Left renal cortex interstitium (tissue), 4 donors: ENCODE measurements at regions not wholly inside any gene's neighbourhood (a gene's known extent, or its start where the extent isn't known, plus 50 kb on each side); places are given as distances from the start of the nearest gene placed in this dataset.

ENCODE experiments used
- DNase-seq, 4 donors: peaks; one replicate each; pipeline ENCODE4 v3.0.0-alpha.2; 2013; ENCODE audit warnings: low read depth in 4 of 4, low spot score in 2 of 4, missing footprints in 1 of 4

DNA sequence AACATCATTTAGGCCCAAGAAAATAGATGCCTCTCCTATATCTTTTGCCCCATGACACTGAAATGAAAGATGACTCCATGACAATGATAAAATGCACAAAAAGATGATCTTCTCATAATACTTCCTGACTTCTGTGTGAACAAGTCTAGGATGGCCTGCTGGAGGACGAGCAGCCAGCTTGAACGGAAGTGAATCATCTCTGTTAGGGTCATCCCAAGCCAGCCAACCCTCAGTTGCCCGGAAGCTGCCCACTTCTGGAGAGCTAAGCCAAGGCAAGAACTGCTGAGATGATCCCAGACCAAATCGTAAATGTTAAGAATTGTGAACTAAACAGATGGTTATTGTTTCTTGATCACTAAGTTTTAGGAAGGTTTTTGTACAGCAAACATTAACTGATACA, 249.7 kb upstream of the HS3ST5 start:
- DNase-seq: no peak

GRCh38 chr6:114588726-114589125, 245.9 kb upstream of the HS3ST5 start:
- no peak for DNase-seq

- no peak for DNase-seq
These were observed 243.5 kb upstream of the HS3ST5 start for GRCh38 chr6:114586298-114586697.

GRCh38 chr6:114581293-114581692, 238.5 kb upstream of the HS3ST5 start:
- no peak for DNase-seq

GRCh38 chr6:114580882-114581281, 238.1 kb upstream of the HS3ST5 start:
- DNase-seq: no peak

- no peak for DNase-seq
These were observed 236.7 kb upstream of the HS3ST5 start for GRCh38 chr6:114579486-114579885.

- no peak for DNase-seq
These were observed 234.3 kb upstream of the HS3ST5 start for GRCh38 chr6:114577109-114577508.

- no peak for DNase-seq
These were observed 233.5 kb upstream of the HS3ST5 start for GRCh38 chr6:114576330-114576729.

DNA sequence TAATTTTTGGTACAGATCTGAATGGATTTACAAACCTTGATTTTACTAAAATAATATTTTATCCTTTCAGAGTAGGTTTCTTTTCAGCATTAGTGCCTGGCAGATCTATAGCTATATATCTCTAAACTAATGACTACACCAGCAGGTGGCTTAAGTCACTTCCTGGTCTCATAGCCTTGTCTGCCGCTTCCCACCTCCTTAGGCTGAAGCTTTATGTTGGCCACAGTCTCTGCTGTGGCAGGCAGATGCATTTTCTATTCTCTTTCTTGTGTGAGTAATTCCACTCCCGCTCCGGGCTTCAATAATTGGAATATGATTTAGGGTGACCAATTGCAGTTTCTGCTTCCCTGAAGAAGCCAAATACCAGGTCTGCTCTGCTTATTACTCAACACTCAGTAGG, 226.8 kb upstream of the HS3ST5 start:
- DNase-seq: no peak

GRCh38 chr6:114564302-114564933, 221.6 kb upstream of the HS3ST5 start:
- DNase-seq: no peak

GRCh38 chr6:114559419-114559818, 216.6 kb upstream of the HS3ST5 start:
- no peak for DNase-seq

GRCh38 chr6:114558153-114558552, 215.3 kb upstream of the HS3ST5 start:
- no peak for DNase-seq

- DNase-seq: no peak
These were observed 214.1 kb upstream of the HS3ST5 start for GRCh38 chr6:114556846-114557488.

GRCh38 chr6:114550316-114550715, 207.5 kb upstream of the HS3ST5 start:
- no peak for DNase-seq

GRCh38 chr6:114543696-114544095, 200.9 kb upstream of the HS3ST5 start:
- DNase-seq: no peak

DNA sequence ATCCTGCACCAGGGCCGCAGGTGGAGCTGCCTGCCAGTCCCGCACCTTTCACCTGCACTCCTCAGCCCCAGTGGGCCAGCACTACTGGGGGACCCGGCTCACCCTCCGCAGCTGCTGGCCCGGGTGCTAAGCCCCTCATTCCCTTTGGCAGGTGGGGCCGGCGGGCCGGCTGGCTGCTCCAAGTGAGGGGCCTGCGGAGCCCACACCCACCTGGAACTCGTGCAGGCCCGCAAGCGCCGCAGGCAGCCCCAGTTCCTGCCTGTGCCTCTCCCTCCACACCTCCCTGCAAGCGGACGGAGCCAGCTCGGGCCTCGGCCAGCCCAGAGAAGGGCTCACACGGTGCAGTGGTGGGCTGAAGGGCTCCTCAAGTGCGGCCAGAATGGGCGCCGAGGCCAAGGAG, 199.0 kb upstream of the HS3ST5 start:
- no peak for DNase-seq

DNA sequence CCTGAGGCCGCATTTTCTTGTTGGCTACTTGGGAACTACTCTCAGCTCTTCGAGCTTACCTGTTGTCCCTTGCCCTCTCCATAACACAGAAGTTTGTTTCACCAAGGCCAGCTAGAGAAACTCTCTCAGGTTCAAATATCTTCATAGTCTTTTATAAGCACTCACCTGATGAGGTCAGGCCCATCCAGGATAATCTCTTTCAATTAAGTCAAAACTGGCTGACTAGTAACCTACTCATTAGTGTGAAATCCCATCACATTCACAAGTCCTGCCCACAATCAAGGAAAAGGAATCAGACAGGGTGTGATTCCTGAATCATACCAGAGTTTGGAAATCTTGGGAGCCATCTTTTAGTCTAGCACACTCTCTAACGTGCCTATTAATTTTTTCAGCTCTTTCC, 195.2 kb upstream of the HS3ST5 start:
- no peak for DNase-seq

- DNase-seq: no peak
These were observed 192.0 kb upstream of the HS3ST5 start for GRCh38 chr6:114534813-114535212.

- no peak for DNase-seq
These were observed 181.3 kb upstream of the HS3ST5 start for GRCh38 chr6:114524081-114524480.

DNA sequence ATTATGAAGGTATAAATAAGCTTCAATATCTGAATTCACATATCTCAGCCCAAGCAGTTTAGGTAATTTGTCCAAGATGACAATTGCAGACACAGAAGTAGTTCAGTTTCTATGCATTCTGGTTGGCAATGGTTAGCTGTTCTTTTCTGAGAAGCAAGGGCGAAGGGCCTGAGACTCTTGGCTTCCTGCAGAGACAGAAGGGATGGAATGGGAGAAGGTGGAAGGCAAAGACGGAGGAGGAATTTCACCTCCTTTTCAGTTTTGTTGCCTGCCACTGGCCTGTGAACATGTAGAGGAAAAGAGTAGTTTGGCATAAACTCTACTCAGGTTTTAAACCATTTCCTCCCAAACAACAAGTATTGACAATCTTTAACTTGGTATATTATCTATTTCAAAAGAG, 180.7 kb upstream of the HS3ST5 start:
- no peak for DNase-seq

GRCh38 chr6:114521926-114522325, 179.1 kb upstream of the HS3ST5 start:
- no peak for DNase-seq

- no peak for DNase-seq
These were observed 178.2 kb upstream of the HS3ST5 start for GRCh38 chr6:114520976-114521375.

DNA sequence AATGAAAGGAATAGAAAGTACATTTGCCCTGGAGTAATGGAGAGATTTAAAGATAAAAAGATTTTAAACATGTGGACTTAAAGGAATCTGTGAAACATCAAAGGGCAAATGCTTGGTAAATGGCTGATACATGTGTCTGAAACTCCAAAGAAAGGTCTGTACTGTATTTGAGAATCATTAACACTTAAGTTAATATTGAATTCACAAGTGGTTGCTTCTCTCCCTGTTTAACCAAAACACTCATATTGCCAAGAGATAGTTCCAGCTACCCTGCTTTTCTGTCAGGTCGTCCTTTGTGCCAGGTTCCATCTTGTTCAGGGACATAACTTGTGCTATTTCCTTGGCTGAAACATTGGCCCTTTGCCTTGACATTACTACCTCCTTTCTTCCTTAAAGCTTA, 171.3 kb upstream of the HS3ST5 start:
- no peak for DNase-seq
